Epidermal melanocyte (primary cell): ENCODE measurements at regions not wholly inside any gene's neighbourhood (a gene's known extent, or its start where the extent isn't known, plus 50 kb on each side); places are given as distances from the start of the nearest gene placed in this dataset.
"Not testable (repeated sequence)": the region's sequence is repeated elsewhere in the genome, so short reads cannot be mapped to it uniquely, and the experiment has no call there.

Source experiments
- DNase-seq: peaks from one replicate; pipeline ENCODE4 v3.0.0; 2011; ENCODE audit warnings: low spot score; ENCODE audit not compliant: insufficient read length

- DNase-seq, result no peak
These were observed 253.6 kb upstream of the LRRC4C start for GRCh38 chr11:41713030-41713429.

DNA sequence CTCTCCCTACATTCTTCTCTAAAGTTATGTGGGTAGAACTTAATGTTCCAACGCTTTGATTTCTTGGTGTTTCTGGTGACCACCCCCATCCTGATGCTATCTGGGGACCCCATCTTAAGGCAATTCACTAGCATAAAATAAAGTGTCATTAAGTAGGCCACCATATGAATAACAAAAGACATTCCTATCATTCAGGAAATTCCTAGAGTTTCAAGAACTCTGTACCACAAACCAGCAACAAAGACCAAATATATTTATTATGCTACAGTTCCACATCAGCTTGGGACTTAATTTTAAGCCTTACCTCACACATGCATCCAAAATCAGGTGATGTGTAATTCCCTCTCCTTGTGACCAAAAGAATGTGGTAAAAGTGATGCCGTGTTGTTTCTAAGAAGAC, 254.6 kb upstream of the LRRC4C start:
- no peak for DNase-seq

GRCh38 chr11:41716862-41717261, 257.4 kb upstream of the LRRC4C start:
- DNase-seq, result no peak

GRCh38 chr11:41720761-41721160, 261.3 kb upstream of the LRRC4C start:
- DNase-seq, result no peak

GRCh38 chr11:41728161-41728560, 268.7 kb upstream of the LRRC4C start:
- DNase-seq, result not testable (repeated sequence)

GRCh38 chr11:41775296-41775695, 315.8 kb upstream of the LRRC4C start:
- DNase-seq, result no peak

DNA sequence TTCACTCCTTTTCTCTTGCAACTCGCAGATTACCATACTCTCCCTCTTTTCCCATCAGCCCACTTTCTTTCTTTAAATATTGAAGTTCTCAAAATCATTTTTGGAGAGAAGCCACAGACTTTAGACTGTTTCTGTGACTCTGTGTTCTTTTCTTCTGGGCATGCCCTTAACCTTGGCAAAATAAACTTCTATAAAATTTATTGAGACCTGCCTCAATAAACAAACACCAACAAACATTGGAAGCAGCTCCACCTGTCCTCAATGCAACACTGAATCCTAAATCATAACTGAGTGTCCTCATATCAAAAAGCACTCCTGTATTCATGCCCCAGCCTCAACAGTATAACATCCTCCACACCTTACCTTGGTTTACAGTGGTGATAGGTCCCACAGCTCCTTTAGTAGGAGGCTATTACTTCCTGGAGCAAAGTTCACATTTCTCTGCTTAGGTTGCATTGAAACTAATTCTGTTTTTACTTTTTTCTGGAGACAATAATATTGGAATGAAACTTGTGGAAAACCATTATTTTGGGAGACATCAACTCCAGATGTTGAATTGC, 320.0 kb upstream of the LRRC4C start:
- DNase-seq, result no peak

- no peak for DNase-seq
These were observed 322.0 kb upstream of the LRRC4C start for GRCh38 chr11:41781441-41781840.

- no peak for DNase-seq
These were observed 325.3 kb upstream of the LRRC4C start for GRCh38 chr11:41784513-41785335.

- DNase-seq, result no peak
These were observed 326.6 kb upstream of the LRRC4C start for GRCh38 chr11:41786087-41786486.

DNA sequence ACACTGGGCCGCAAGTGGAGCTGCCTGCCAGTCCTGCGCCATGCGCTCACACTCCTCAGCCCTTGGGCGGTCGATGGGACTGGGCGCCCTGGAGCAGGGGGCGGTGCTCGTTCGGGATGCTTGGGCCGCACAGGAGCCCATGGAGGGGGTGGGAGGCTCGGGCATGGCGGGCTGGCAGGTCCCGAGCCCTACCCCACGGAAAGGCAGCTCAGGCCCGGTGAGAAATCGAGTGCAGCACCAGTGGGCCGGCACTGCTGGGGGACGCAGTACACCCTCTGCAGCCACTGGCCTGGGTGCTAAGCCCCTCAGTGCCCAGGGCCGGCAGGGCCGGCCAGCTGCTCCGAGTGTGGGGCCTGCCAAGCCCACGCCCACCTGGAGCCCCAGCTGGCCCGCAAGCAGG, 328.7 kb upstream of the LRRC4C start:
- DNase-seq, result no peak

DNA sequence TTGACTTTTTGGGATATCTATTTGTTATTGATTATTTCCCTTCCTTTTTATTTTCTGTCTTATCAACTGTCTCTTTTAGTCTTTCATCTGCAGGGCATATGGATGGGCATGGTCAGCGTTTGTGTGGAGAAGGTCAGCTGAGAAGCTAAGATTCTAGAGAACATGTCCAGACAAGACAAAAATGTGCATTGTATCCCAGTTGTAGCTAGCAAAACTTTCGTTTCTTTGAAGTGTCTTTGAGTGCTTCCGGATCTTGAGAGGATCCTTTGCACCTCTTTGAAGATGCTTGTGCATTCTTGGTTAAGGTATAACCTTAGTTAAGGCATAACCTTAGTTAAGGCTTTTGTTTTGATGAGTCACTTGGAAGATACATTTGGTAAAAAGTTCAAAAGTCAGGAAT, 329.9 kb upstream of the LRRC4C start:
- DNase-seq, result no peak

DNA sequence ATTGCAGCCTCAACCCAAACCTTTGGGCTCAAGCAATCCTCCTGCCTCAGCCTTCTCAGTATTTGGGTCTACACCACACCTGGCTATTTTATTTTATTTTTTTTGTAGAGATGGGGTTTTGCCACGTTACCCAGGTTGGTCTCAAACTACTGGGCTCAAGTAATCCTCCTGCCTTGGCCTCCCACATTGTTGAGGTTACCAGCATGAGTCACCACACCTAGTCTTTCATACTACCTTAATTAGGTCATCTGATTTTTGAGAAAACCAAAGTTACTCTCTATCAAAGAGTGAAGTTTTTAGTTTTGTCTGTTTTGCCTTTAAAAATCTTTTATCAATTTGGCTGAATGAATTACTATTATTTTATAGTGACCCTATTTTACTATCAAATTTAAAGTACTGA, 335.6 kb upstream of the LRRC4C start:
- DNase-seq, result no peak

GRCh38 chr11:41799754-41800153, 340.3 kb upstream of the LRRC4C start:
- no peak for DNase-seq

DNA sequence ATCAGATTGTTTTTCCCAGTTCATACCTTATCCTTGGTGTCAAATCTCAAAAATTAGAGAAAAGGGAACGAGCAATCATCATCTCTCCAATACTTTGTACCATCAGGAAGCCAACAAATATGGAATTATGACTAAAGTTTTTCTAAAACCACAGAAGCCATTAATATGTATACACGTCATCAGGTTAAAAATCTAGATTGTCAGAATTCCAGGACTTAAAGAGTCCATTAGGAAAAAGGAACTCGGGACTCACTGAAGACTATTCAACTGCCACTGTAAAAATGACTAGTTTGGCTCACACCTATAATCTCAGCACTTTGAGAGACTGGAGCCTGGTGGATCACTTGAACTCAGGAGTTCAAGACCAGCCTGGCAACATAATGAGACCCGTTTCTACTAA, 344.4 kb upstream of the LRRC4C start:
- no peak for DNase-seq

DNA sequence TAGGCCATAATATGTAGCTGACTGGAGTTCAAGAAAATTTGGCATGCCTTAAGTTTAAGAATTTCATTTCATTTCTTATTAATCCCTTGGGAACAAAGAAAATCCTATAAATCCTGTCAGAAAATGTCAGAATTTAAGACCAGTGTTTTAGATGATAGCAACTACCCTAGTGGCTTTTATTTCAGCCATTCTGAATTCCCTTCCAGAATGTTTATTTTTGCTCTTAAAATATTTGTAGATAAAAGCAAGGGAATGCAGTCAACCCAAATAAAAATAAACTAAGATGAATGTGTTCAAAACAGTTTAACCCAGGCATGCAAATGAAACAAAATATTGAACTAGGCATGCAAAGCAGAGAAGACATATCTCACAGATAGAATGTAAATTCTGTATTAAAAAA, 356.9 kb upstream of the LRRC4C start:
- DNase-seq, result no peak

DNA sequence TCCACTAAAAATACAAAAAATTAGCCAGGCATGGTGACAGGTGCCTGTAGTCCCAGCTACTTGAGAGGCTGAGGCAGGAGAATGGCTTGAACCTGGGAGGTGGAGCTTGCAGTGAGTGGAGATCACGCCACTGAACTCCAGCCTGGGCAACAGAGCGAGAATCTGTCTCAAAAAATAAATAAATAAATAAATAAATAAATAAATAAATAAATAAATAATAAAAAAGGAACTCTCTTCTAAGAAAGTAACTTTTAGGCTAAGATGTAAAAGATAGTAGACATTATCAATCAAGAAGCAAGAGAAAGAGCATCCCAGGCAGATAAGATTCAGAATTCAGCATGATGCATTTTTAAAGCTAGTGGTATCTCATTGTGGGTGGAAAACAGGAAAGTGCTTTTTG, 364.8 kb upstream of the LRRC4C start:
- not testable (repeated sequence) for DNase-seq

- no peak for DNase-seq
These were observed 366.6 kb upstream of the LRRC4C start for GRCh38 chr11:41826085-41826484.

GRCh38 chr11:41836431-41836830, 377.0 kb upstream of the LRRC4C start:
- DNase-seq, result no peak

- no peak for DNase-seq
These were observed 383.2 kb upstream of the LRRC4C start for GRCh38 chr11:41842673-41843072.

GRCh38 chr11:41845066-41845465, 385.6 kb upstream of the LRRC4C start:
- no peak for DNase-seq

- no peak for DNase-seq
These were observed 388.9 kb upstream of the LRRC4C start for GRCh38 chr11:41848349-41848748.

GRCh38 chr11:41849250-41849649, 389.8 kb upstream of the LRRC4C start:
- no peak for DNase-seq
